K562 (cell line): ENCODE measurements at regions not wholly inside any gene's neighbourhood (a gene's known extent, or its start where the extent isn't known, plus 50 kb on each side); places are given as distances from the start of the nearest gene placed in this dataset.

Experiments
- ATAC-seq: fragments of 200-7000 bp; cut with Tn5 transposase; 3 replicates; pipeline ENCODE4 v1.9.1; 2020; ENCODE audit warnings: moderate library complexity
- BruUV-seq: library from RNA; stranded (reverse); fragments of 400-500 nt; replicated peaks from 2 replicates; lab custom pipeline; 2021; lab: Mats Ljungman, UMichigan
- CTCF ChIA-PET: fragments of 300-600 bp; formaldehyde crosslinking; extraction: SDS; loops from one replicate; lab custom pipeline; 2021; ENCODE audit warnings: low intra/inter-chr PET ratio; lab: Yijun Ruan, JAX
- POLR2A ChIA-PET: fragments of 300-600, 350-650 bp; sonication (Branson Sonifier 250); formaldehyde crosslinking; extraction: SDS; loops from one replicate; lab custom pipeline; 2021; ENCODE audit warnings: antibody characterized with exemption, inconsistent platforms; lab: Yijun Ruan, JAX
- DNase-seq, 4 experiments: peaks; one replicate each; pipeline versions ENCODE4 v3.0.0 to v3.0.0-alpha.2; 2011 to 2018; ENCODE audit warnings: low spot score in 3 of 4, mixed read lengths in 3 of 4; ENCODE audit errors: extremely low read depth in 1 of 4
- FAIRE-seq: peaks from 2 replicates; lab custom pipeline; 2011; peaks lifted over from hg19 to GRCh38; lab: Jason Lieb, UNC
- H2AFZ ChIP-seq: 2 replicates; pipeline ENCODE4 v1.6.0; 2011; ENCODE audit warnings: low read depth, low read length, control low read depth, inconsistent platforms
- H3K27ac ChIP-seq: fragments of 200-600 bp; 3 replicates; pipeline ENCODE4 v1.8.0; 2011; ENCODE audit warnings: low read depth, mild to moderate bottlenecking, control low read depth, inconsistent platforms, low read length, moderate library complexity, mixed read lengths; ENCODE audit errors: extremely low read depth
- H3K27me3 ChIP-seq, 2 experiments: fragments of 300-600 bp in 1 of 2; 2 replicates in 1 of 2; 3 replicates in 1 of 2; pipeline versions ENCODE4 v1.6.0 to v1.8.0; 2011; ENCODE audit warnings: inconsistent platforms in 2 of 2, low read length in 2 of 2, mild to moderate bottlenecking in 1 of 2, mixed read lengths in 1 of 2, moderate library complexity in 1 of 2; ENCODE audit not compliant: control insufficient read depth in 2 of 2, insufficient read depth in 2 of 2
- H3K36me3 ChIP-seq: fragments of 300-600 bp; 3 replicates; pipeline ENCODE4 v1.8.0; 2011; ENCODE audit warnings: mild to moderate bottlenecking, low read length, inconsistent platforms; ENCODE audit not compliant: control insufficient read depth, insufficient read depth
- H3K4me1 ChIP-seq, 2 experiments: fragments of 200-600 bp in 1 of 2; replicated peaks in 1 of 2; 2 replicates in 1 of 2; 3 replicates in 1 of 2; pipeline versions ENCODE4 v1.5.1 to v1.8.0; 2011; ENCODE audit warnings: inconsistent platforms in 2 of 2, low read length in 2 of 2, mild to moderate bottlenecking in 1 of 2, mixed read lengths in 1 of 2, moderate library complexity in 1 of 2; ENCODE audit not compliant: control insufficient read depth in 2 of 2, insufficient read depth in 2 of 2
- H3K4me2 ChIP-seq: 2 replicates; pipeline ENCODE4 v1.6.1; 2011; ENCODE audit warnings: low read length, control low read depth, inconsistent platforms, mixed read lengths; ENCODE audit not compliant: insufficient read depth
- H3K4me3 ChIP-seq: fragments of 200-600 bp; sonication (generic), shearing (Covaris generic); 2 replicates; pipeline ENCODE4 v1.5.1; 2016; ENCODE audit warnings: control low read depth, inconsistent platforms
- H3K79me2 ChIP-seq: fragments of 200-600 bp; 3 replicates; pipeline ENCODE4 v1.8.0; 2011; ENCODE audit warnings: low read length, inconsistent platforms; ENCODE audit not compliant: control insufficient read depth, insufficient read depth
- H3K9ac ChIP-seq, 2 experiments: 2 replicates each; pipeline versions ENCODE4 v1.6.0 to v1.6.1; 2011; ENCODE audit warnings: low read depth in 2 of 2, low read length in 2 of 2, control low read depth in 1 of 2, inconsistent platforms in 1 of 2, mild to moderate bottlenecking in 1 of 2, mixed read lengths in 1 of 2; ENCODE audit not compliant: insufficient read depth in 1 of 2
- H3K9me1 ChIP-seq: one replicate; pipeline ENCODE4 v1.6.0; 2011; ENCODE audit warnings: inconsistent platforms, mild to moderate bottlenecking, low read length, moderate library complexity; ENCODE audit not compliant: control insufficient read depth, insufficient read depth
- H3K9me3 ChIP-seq: replicated peaks from 2 replicates; pipeline ENCODE4 v1.5.1; 2011; ENCODE audit warnings: low read depth, low read length, inconsistent platforms; ENCODE audit not compliant: control insufficient read depth, insufficient read depth
- H4K20me1 ChIP-seq: replicated peaks from 2 replicates; pipeline ENCODE4 v1.6.1; 2011; ENCODE audit warnings: low read length, inconsistent platforms, mixed read lengths; ENCODE audit not compliant: control insufficient read depth, insufficient read depth
- ASH1L ChIP-seq: fragments of 450-650 bp; IDR thresholded peaks from 2 replicates; pipeline ENCODE4 v1.6.1; 2018; ENCODE audit warnings: borderline replicate concordance, mild to moderate bottlenecking, low read depth; ENCODE audit not compliant: partially characterized antibody
- BRF2 ChIP-seq: IDR thresholded peaks from 3 replicates; pipeline ENCODE4 v1.6.1; 2011; ENCODE audit warnings: borderline replicate concordance, mild to moderate bottlenecking; ENCODE audit not compliant: insufficient read length, insufficient read depth
- CXXC5 ChIP-seq: fragments of 250-450 bp; sonication (Bioruptor Pico); IDR thresholded peaks from 2 replicates; pipeline ENCODE4 v1.8.0; 2022; ENCODE audit warnings: inconsistent platforms, mild to moderate bottlenecking, moderate library complexity
- EP300 ChIP-seq: IDR thresholded peaks from 2 replicates; pipeline ENCODE4 v1.6.1; 2012; ENCODE audit warnings: low read length, improper control_type of control experiment
- MCM2 ChIP-seq: fragments of 450-650 bp; IDR thresholded peaks from 2 replicates; pipeline ENCODE4 v1.6.1; 2017; ENCODE audit warnings: low read depth, mild to moderate bottlenecking
- MXI1 ChIP-seq: IDR thresholded peaks from 2 replicates; pipeline ENCODE4 v1.6.1; 2011; ENCODE audit warnings: low read depth, mild to moderate bottlenecking, improper control_type of control experiment, low read length
- NR3C1 ChIP-seq: sonication (generic); formaldehyde crosslinking; IDR thresholded peaks from 2 replicates; pipeline ENCODE4 v1.8.1; 2022; ENCODE audit warnings: missing genetic modification reagents
- NUFIP1 ChIP-seq: fragments of 450-650 bp; IDR thresholded peaks from 2 replicates; pipeline ENCODE4 v1.6.1; 2018; ENCODE audit not compliant: partially characterized antibody
- POLR2A ChIP-seq: fragments of 450-650 bp; conservative IDR thresholded peaks from 2 replicates; pipeline ENCODE4 v1.6.1; 2016
- RBM17 ChIP-seq: fragments of 200-400 bp; formaldehyde crosslinking; IDR thresholded peaks from 2 replicates; pipeline ENCODE4 v1.6.1; 2017; ENCODE audit warnings: low read depth, mild to moderate bottlenecking, low read length, borderline replicate concordance
- RUNX1 ChIP-seq: sonication (generic); IDR thresholded peaks from 2 replicates; pipeline ENCODE4 v1.6.1; 2016; ENCODE audit warnings: antibody characterized with exemption, low read depth
- SFPQ ChIP-seq: fragments of 200-400 bp; formaldehyde crosslinking; IDR thresholded peaks from 2 replicates; pipeline ENCODE4 v1.6.1; 2017; ENCODE audit warnings: mild to moderate bottlenecking, low read depth, low read length, moderate library complexity
- SP2 ChIP-seq: IDR thresholded peaks from 2 replicates; pipeline ENCODE4 v1.6.1; 2011; ENCODE audit warnings: mild to moderate bottlenecking, low read depth, low read length, moderate library complexity; ENCODE audit not compliant: poor library complexity, severe bottlenecking; ENCODE audit errors: extremely low read depth
- TBL1XR1 ChIP-seq, 2 experiments: IDR thresholded peaks; 2 replicates each; pipeline ENCODE4 v1.6.1; 2012; ENCODE audit warnings: improper control_type of control experiment in 2 of 2, low read length in 2 of 2, mild to moderate bottlenecking in 1 of 2
- THRA ChIP-seq: fragments of 450-650 bp; IDR thresholded peaks from 2 replicates; pipeline ENCODE4 v1.6.1; 2017; ENCODE audit warnings: mild to moderate bottlenecking, moderate library complexity
- TRIM24 ChIP-seq, 2 experiments: fragments of 450-650 bp; IDR thresholded peaks; 2 replicates each; pipeline ENCODE4 v1.6.1; 2016
- U2AF1 ChIP-seq: fragments of 200-400 bp; formaldehyde crosslinking; optimal IDR thresholded peaks from 2 replicates; pipeline ENCODE3; 2017; ENCODE audit warnings: mild to moderate bottlenecking, low read depth, low read length, moderate library complexity
- ZNF197 ChIP-seq: fragments of 200-800 bp; sonication (Bioruptor generic); IDR thresholded peaks from 2 replicates; pipeline ENCODE4 v1.6.1; 2016; ENCODE audit warnings: low read depth, missing genetic modification characterization, missing compliant biosample characterization
- ZZZ3 ChIP-seq: fragments of 450-650 bp; IDR thresholded peaks from 2 replicates; pipeline ENCODE4 v1.6.1; 2016; ENCODE audit warnings: antibody characterized with exemption, mild to moderate bottlenecking, moderate library complexity
- WGBS: fragments of 100-300 bp; shearing (Covaris generic); methylation state at CpG from one replicate; pipeline ENCODE4 v1.1.6; 2016; ENCODE audit warnings: low coverage, mixed read lengths; ENCODE audit not compliant: insufficient coverage; ENCODE audit errors: missing lambda C conversion rate; 5-methylcytosine and 5-hydroxymethylcytosine counted together
- in situ Hi-C: fragments of 300-500 bp; cut with MboI; formaldehyde crosslinking; loops from 4 replicates; pipeline ENCODE4 v1.15.0; 2018; ENCODE audit warnings: inconsistent platforms, mixed read lengths
- intact Hi-C: fragments of 100-400 bp; cut with micrococcal nuclease; formaldehyde crosslinking; loops from 2 replicates; pipeline ENCODE4 v1.14.2; 2022

GRCh38 chr13:79673310-79673992, 192.5 kb downstream of the NDFIP2 start (continued):
- TF ChIP-seq BRF2 (no peak), MXI1 (no peak), ZZZ3 (no peak), SP2 (no peak)
- TF ChIP-seq, all 486 proteins: peak for 0

- Histone ChIP-seq H3K9me3 (no peaks in the 10 kb centered on the region), H3K79me2 (no peaks in the 10 kb centered on the region), H3K27ac (no peak overlapping the region), H3K4me1 (no peaks in the 10 kb centered on the region), H3K4me3 (no peak overlapping the region), H2AFZ (no peak overlapping the region), H3K4me2 (no peak overlapping the region), H3K9ac (no peak overlapping the region), H3K9me1 (no peaks in the 10 kb centered on the region), H3K27me3 (no peaks in the 10 kb centered on the region), H4K20me1 (no peaks in the 10 kb centered on the region), H3K36me3 (no peaks in the 10 kb centered on the region)
- no peak for DNase-seq
- FAIRE-seq = no peak
- intact Hi-C loops (no loop called here), in situ Hi-C loops (no loop called here)
- 0% methylated on average over 2 of the region's 2 CpGs for WGBS
- no TSS peak for BruUV-seq
- no peak for ATAC-seq
- ChIA-PET CTCF (no interaction called here), POLR2A (no interaction called here)
- TF ChIP-seq SFPQ (no peak), RUNX1 (no peak), MCM2 (no peak), NR3C1 (no peak), RBM17 (no peak), U2AF1 (no peak), ASH1L (no peak), NUFIP1 (no peak), ZNF197 (CRISPR knock-in tag) (no peak), CXXC5 (CRISPR knock-in tag) (no peak), THRA (no peak), POLR2A (no peak), EP300 (no peak), TBL1XR1 (IDR thresholded peaks at IDR 0.05; ENCODE audit: low read length in 2 of 2) (no peak), TRIM24 (IDR thresholded peaks at IDR 0.05) (no peak)
Measured at GRCh38 chr13:79671420-79671819, 190.5 kb downstream of the NDFIP2 start.
